ENCODE measurements at regions not wholly inside any gene's neighbourhood (a gene's known extent, or its start where the extent isn't known, plus 50 kb on each side); places are given as distances from the start of the nearest gene placed in this dataset.
"Not testable (repeated sequence)": the region's sequence is repeated elsewhere in the genome, so short reads cannot be mapped to it uniquely, and the experiment has no call there.

GRCh38 chr7:142511801-142512200 is 237.5 kb upstream of the PRSS1 start:
- Histone ChIP-seq H3K4me1 (ENCODE audit: control insufficient read depth in 2 of 2, insufficient read depth in 2 of 2, low read length in 2 of 2) (peaks cover 19 to 27% of the 10 kb centered on the region in 2 donors), H3K27ac (ENCODE audit: low read depth in 2 of 2, low read length in 2 of 2) (no peak overlapping the region), H3K9me3 (ENCODE audit: control insufficient read depth in 2 of 2, low read length in 2 of 2) (no peaks in the 10 kb centered on the region), H3K9ac (ENCODE audit: low read depth in 1 of 2, low read length in 2 of 2) (no peak overlapping the region), H3K4me3 (ENCODE audit: low read length in 2 of 2) (no peak overlapping the region), H3K27me3 (ENCODE audit: control insufficient read depth in 2 of 2, insufficient read depth in 2 of 2, low read length in 2 of 2) (no peaks in the 10 kb centered on the region), H3K36me3 (ENCODE audit: control insufficient read depth in 2 of 2, insufficient read depth in 2 of 2, low read length in 2 of 2) (no peaks in the 10 kb centered on the region)

GRCh38 chr7:142511374-142511773 is 237.9 kb upstream of the PRSS1 start:
- Histone ChIP-seq H3K27ac (ENCODE audit: low read depth in 2 of 2, low read length in 2 of 2) (no peak overlapping the region), H3K4me1 (ENCODE audit: control insufficient read depth in 2 of 2, insufficient read depth in 2 of 2, low read length in 2 of 2) (peaks cover 19 to 30% of the 10 kb centered on the region in 2 donors), H3K9ac (ENCODE audit: low read depth in 1 of 2, low read length in 2 of 2) (no peak overlapping the region), H3K36me3 (ENCODE audit: control insufficient read depth in 2 of 2, insufficient read depth in 2 of 2, low read length in 2 of 2) (no peaks in the 10 kb centered on the region), H3K9me3 (ENCODE audit: control insufficient read depth in 2 of 2, low read length in 2 of 2) (no peaks in the 10 kb centered on the region), H3K27me3 (ENCODE audit: control insufficient read depth in 2 of 2, insufficient read depth in 2 of 2, low read length in 2 of 2) (no peaks in the 10 kb centered on the region), H3K4me3 (ENCODE audit: low read length in 2 of 2) (no peak overlapping the region)

GRCh38 chr7:142509235-142509634 is 240.0 kb upstream of the PRSS1 start:
- peaks cover 19 to 27% of the 10 kb centered on the region in 2 donors for H3K4me1 ChIP-seq (ENCODE audit: control insufficient read depth in 2 of 2, insufficient read depth in 2 of 2, low read length in 2 of 2)
- H3K27ac ChIP-seq (ENCODE audit: low read depth in 2 of 2, low read length in 2 of 2) = peak overlapping the region; percentile 86 to 96
- H3K27me3 ChIP-seq (ENCODE audit: control insufficient read depth in 2 of 2, insufficient read depth in 2 of 2, low read length in 2 of 2); H3K4me3 ChIP-seq (ENCODE audit: low read length in 2 of 2); H3K9me3 ChIP-seq (ENCODE audit: control insufficient read depth in 2 of 2, low read length in 2 of 2); H3K9ac ChIP-seq (ENCODE audit: low read depth in 1 of 2, low read length in 2 of 2); H3K36me3 ChIP-seq (ENCODE audit: control insufficient read depth in 2 of 2, insufficient read depth in 2 of 2, low read length in 2 of 2): not testable (repeated sequence)

GRCh38 chr7:142508251-142508650 is 241.0 kb upstream of the PRSS1 start:
- Histone ChIP-seq H3K9ac (ENCODE audit: low read depth in 1 of 2, low read length in 2 of 2) (peak overlapping the region; percentile 20 to 60), H3K27ac (ENCODE audit: low read depth in 2 of 2, low read length in 2 of 2) (peak overlapping the region; percentile 96), H3K36me3 (ENCODE audit: control insufficient read depth in 2 of 2, insufficient read depth in 2 of 2, low read length in 2 of 2) (no peaks in the 10 kb centered on the region), H3K9me3 (ENCODE audit: control insufficient read depth in 2 of 2, low read length in 2 of 2) (no peaks in the 10 kb centered on the region), H3K4me3 (ENCODE audit: low read length in 2 of 2) (peak overlapping the region; percentile 17 to 43), H3K27me3 (ENCODE audit: control insufficient read depth in 2 of 2, insufficient read depth in 2 of 2, low read length in 2 of 2) (no peaks in the 10 kb centered on the region), H3K4me1 (ENCODE audit: control insufficient read depth in 2 of 2, insufficient read depth in 2 of 2, low read length in 2 of 2) (peaks cover 19 to 27% of the 10 kb centered on the region in 2 donors)

GRCh38 chr7:142507799-142508198 is 241.5 kb upstream of the PRSS1 start:
- H3K9ac ChIP-seq (ENCODE audit: low read depth in 1 of 2, low read length in 2 of 2) = peak overlapping the region; percentile 20 to 60
- H3K9me3 ChIP-seq (ENCODE audit: control insufficient read depth in 2 of 2, low read length in 2 of 2) = no peaks in the 10 kb centered on the region
- peaks cover 19 to 27% of the 10 kb centered on the region in 2 donors for H3K4me1 ChIP-seq (ENCODE audit: control insufficient read depth in 2 of 2, insufficient read depth in 2 of 2, low read length in 2 of 2)
- no peaks in the 10 kb centered on the region for H3K27me3 ChIP-seq (ENCODE audit: control insufficient read depth in 2 of 2, insufficient read depth in 2 of 2, low read length in 2 of 2)
- peak overlapping the region; percentile 17 to 43 for H3K4me3 ChIP-seq (ENCODE audit: low read length in 2 of 2)
- H3K36me3 ChIP-seq (ENCODE audit: control insufficient read depth in 2 of 2, insufficient read depth in 2 of 2, low read length in 2 of 2) = no peaks in the 10 kb centered on the region
- H3K27ac ChIP-seq (ENCODE audit: low read depth in 2 of 2, low read length in 2 of 2) = peak overlapping the region; percentile 96

- H3K4me3 ChIP-seq (ENCODE audit: low read length in 2 of 2); H3K9ac ChIP-seq (ENCODE audit: low read depth in 1 of 2, low read length in 2 of 2); H3K27me3 ChIP-seq (ENCODE audit: control insufficient read depth in 2 of 2, insufficient read depth in 2 of 2, low read length in 2 of 2); H3K9me3 ChIP-seq (ENCODE audit: control insufficient read depth in 2 of 2, low read length in 2 of 2); H3K36me3 ChIP-seq (ENCODE audit: control insufficient read depth in 2 of 2, insufficient read depth in 2 of 2, low read length in 2 of 2): not testable (repeated sequence)
- H3K4me1 ChIP-seq (ENCODE audit: control insufficient read depth in 2 of 2, insufficient read depth in 2 of 2, low read length in 2 of 2) = peaks cover 19 to 27% of the 10 kb centered on the region in 2 donors
- peak overlapping the region; percentile 96 for H3K27ac ChIP-seq (ENCODE audit: low read depth in 2 of 2, low read length in 2 of 2)
These were observed 242.2 kb upstream of the PRSS1 start for GRCh38 chr7:142507066-142507465.

- Histone ChIP-seq H3K4me1 (ENCODE audit: control insufficient read depth in 2 of 2, insufficient read depth in 2 of 2, low read length in 2 of 2) (peaks cover 21 to 30% of the 10 kb centered on the region in 2 donors), H3K4me3 (ENCODE audit: low read length in 2 of 2) (no peak overlapping the region), H3K27me3 (ENCODE audit: control insufficient read depth in 2 of 2, insufficient read depth in 2 of 2, low read length in 2 of 2) (no peaks in the 10 kb centered on the region), H3K27ac (ENCODE audit: low read depth in 2 of 2, low read length in 2 of 2) (no peak overlapping the region), H3K9ac (ENCODE audit: low read depth in 1 of 2, low read length in 2 of 2) (no peak overlapping the region), H3K9me3 (ENCODE audit: control insufficient read depth in 2 of 2, low read length in 2 of 2) (no peaks in the 10 kb centered on the region), H3K36me3 (ENCODE audit: control insufficient read depth in 2 of 2, insufficient read depth in 2 of 2, low read length in 2 of 2) (no peaks in the 10 kb centered on the region)
These were observed 242.7 kb upstream of the PRSS1 start for GRCh38 chr7:142506601-142507000.

- not testable (repeated sequence) for H3K27ac ChIP-seq (ENCODE audit: low read depth in 2 of 2, low read length in 2 of 2); H3K27me3 ChIP-seq (ENCODE audit: control insufficient read depth in 2 of 2, insufficient read depth in 2 of 2, low read length in 2 of 2); H3K9ac ChIP-seq (ENCODE audit: low read depth in 1 of 2, low read length in 2 of 2); H3K4me3 ChIP-seq (ENCODE audit: low read length in 2 of 2); H3K9me3 ChIP-seq (ENCODE audit: control insufficient read depth in 2 of 2, low read length in 2 of 2); H3K36me3 ChIP-seq (ENCODE audit: control insufficient read depth in 2 of 2, insufficient read depth in 2 of 2, low read length in 2 of 2)
- peaks cover 27 to 44% of the 10 kb centered on the region in 2 donors for H3K4me1 ChIP-seq (ENCODE audit: control insufficient read depth in 2 of 2, insufficient read depth in 2 of 2, low read length in 2 of 2)
These were observed 245.3 kb upstream of the PRSS1 start for GRCh38 chr7:142503949-142504348.

GRCh38 chr7:142503036-142503435 is 245.2 kb upstream of the PRSS58 start:
- Histone ChIP-seq H3K9me3 (ENCODE audit: control insufficient read depth in 2 of 2, low read length in 2 of 2) (no peaks in the 10 kb centered on the region), H3K27ac (ENCODE audit: low read depth in 2 of 2, low read length in 2 of 2) (no peak overlapping the region), H3K4me1 (ENCODE audit: control insufficient read depth in 2 of 2, insufficient read depth in 2 of 2, low read length in 2 of 2) (peaks cover 23 to 37% of the 10 kb centered on the region in 2 donors), H3K36me3 (ENCODE audit: control insufficient read depth in 2 of 2, insufficient read depth in 2 of 2, low read length in 2 of 2) (no peaks in the 10 kb centered on the region), H3K9ac (ENCODE audit: low read depth in 1 of 2, low read length in 2 of 2) (no peak overlapping the region), H3K4me3 (ENCODE audit: low read length in 2 of 2) (no peak overlapping the region), H3K27me3 (ENCODE audit: control insufficient read depth in 2 of 2, insufficient read depth in 2 of 2, low read length in 2 of 2) (no peaks in the 10 kb centered on the region)

- Histone ChIP-seq H3K4me1 (ENCODE audit: control insufficient read depth in 2 of 2, insufficient read depth in 2 of 2, low read length in 2 of 2) (peaks cover 13 to 27% of the 10 kb centered on the region in 2 donors), H3K27ac (ENCODE audit: low read depth in 2 of 2, low read length in 2 of 2) (peak overlapping the region; percentile 64 to 84), H3K36me3 (ENCODE audit: control insufficient read depth in 2 of 2, insufficient read depth in 2 of 2, low read length in 2 of 2) (no peaks in the 10 kb centered on the region), H3K4me3 (ENCODE audit: low read length in 2 of 2) (no peak overlapping the region), H3K9me3 (ENCODE audit: control insufficient read depth in 2 of 2, low read length in 2 of 2) (no peaks in the 10 kb centered on the region), H3K27me3 (ENCODE audit: control insufficient read depth in 2 of 2, insufficient read depth in 2 of 2, low read length in 2 of 2) (no peaks in the 10 kb centered on the region), H3K9ac (ENCODE audit: low read depth in 1 of 2, low read length in 2 of 2) (no peak overlapping the region)
These were observed 243.6 kb upstream of the PRSS58 start for GRCh38 chr7:142501434-142501833.

GRCh38 chr7:142500366-142500765 is 242.5 kb upstream of the PRSS58 start:
- H3K9me3 ChIP-seq (ENCODE audit: control insufficient read depth in 2 of 2, low read length in 2 of 2) = no peaks in the 10 kb centered on the region
- no peaks in the 10 kb centered on the region for H3K36me3 ChIP-seq (ENCODE audit: control insufficient read depth in 2 of 2, insufficient read depth in 2 of 2, low read length in 2 of 2)
- H3K27me3 ChIP-seq (ENCODE audit: control insufficient read depth in 2 of 2, insufficient read depth in 2 of 2, low read length in 2 of 2) = no peaks in the 10 kb centered on the region
- H3K9ac ChIP-seq (ENCODE audit: low read depth in 1 of 2, low read length in 2 of 2) = peak overlapping the region; percentile 5 to 32
- no peak overlapping the region for H3K4me3 ChIP-seq (ENCODE audit: low read length in 2 of 2)
- peak overlapping the region; percentile 71 to 84 for H3K27ac ChIP-seq (ENCODE audit: low read depth in 2 of 2, low read length in 2 of 2)
- peaks cover 13 to 27% of the 10 kb centered on the region in 2 donors for H3K4me1 ChIP-seq (ENCODE audit: control insufficient read depth in 2 of 2, insufficient read depth in 2 of 2, low read length in 2 of 2)
